Glutamatergic neuron (in vitro differentiated cells): ENCODE measurements at regions not wholly inside any gene's neighbourhood (a gene's known extent, or its start where the extent isn't known, plus 50 kb on each side); places are given as distances from the start of the nearest gene placed in this dataset.

Experiments
- DNase-seq: peaks from one replicate; pipeline ENCODE4 v3.0.0; 2022
- H3K27ac Mint-ChIP-seq: one replicate; pipeline ENCODE4 v1.8.0; 2020; ENCODE audit warnings: mild to moderate bottlenecking, mixed read lengths, inconsistent platforms; ENCODE audit not compliant: unreplicated experiment
- H3K27me3 Mint-ChIP-seq: one replicate; pipeline ENCODE4 v1.8.0; 2020; ENCODE audit warnings: mild to moderate bottlenecking, moderate library complexity, mixed read lengths, inconsistent platforms; ENCODE audit not compliant: unreplicated experiment
- H3K36me3 Mint-ChIP-seq: one replicate; pipeline ENCODE4 v1.8.0; 2020; ENCODE audit warnings: mild to moderate bottlenecking, mixed read lengths, inconsistent platforms; ENCODE audit not compliant: unreplicated experiment
- H3K4me1 Mint-ChIP-seq: one replicate; pipeline ENCODE4 v1.8.0; 2020; ENCODE audit warnings: mild to moderate bottlenecking, low read depth, mixed read lengths, inconsistent platforms; ENCODE audit not compliant: unreplicated experiment
- H3K4me3 Mint-ChIP-seq: one replicate; pipeline ENCODE4 v1.8.0; 2020; ENCODE audit warnings: mild to moderate bottlenecking, mixed read lengths, inconsistent platforms; ENCODE audit not compliant: unreplicated experiment
- H3K9me3 Mint-ChIP-seq: one replicate; pipeline ENCODE4 v1.8.0; 2020; ENCODE audit warnings: mild to moderate bottlenecking, moderate library complexity, mixed read lengths, inconsistent platforms; ENCODE audit not compliant: unreplicated experiment
- TF ChIP-seq, protein P1 (sequence below): fragments of 200-600 bp; sonication (generic); IDR thresholded peaks from one replicate; pipeline ENCODE4 v1.5.0; 2021; ENCODE audit not compliant: partially characterized antibody, unreplicated experiment

DNA sequence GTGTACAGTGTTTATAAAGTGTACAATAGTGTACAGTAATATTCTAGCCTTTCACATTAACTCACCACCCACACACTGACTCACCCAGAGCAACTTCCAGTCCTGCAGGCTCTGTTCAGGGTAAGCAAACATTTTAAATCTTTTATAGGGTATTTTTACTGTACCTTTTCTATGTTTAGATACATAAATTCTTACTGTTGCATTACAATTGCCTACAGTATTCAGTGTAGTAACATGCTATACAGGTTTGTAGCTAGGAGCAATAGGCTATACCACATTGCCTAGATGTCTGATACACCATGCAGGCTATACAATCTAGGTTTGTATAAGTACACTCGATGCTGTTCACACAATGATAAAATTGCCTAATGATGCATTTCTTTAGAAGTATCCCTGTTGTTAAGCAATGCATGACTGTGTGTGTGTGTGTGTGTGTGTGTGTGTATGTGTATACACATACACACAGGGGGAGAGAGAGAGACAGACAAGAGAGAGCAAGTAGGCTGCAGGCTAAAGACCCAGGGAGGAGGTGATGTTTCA, 72.5 kb upstream of the PRR23C start:
- DNase-seq, result no peak
- peaks cover 10% of the 10 kb centered on the region for H3K4me1 Mint-ChIP-seq
- H3K9me3 Mint-ChIP-seq, result peaks cover 2% of the 10 kb centered on the region
- peaks cover 8% of the 10 kb centered on the region for H3K27me3 Mint-ChIP-seq
- H3K4me3 Mint-ChIP-seq, result no peak overlapping the region
- no peaks in the 10 kb centered on the region for H3K36me3 Mint-ChIP-seq
- H3K27ac Mint-ChIP-seq, result no peak overlapping the region
- TF ChIP-seq, protein P1, sequence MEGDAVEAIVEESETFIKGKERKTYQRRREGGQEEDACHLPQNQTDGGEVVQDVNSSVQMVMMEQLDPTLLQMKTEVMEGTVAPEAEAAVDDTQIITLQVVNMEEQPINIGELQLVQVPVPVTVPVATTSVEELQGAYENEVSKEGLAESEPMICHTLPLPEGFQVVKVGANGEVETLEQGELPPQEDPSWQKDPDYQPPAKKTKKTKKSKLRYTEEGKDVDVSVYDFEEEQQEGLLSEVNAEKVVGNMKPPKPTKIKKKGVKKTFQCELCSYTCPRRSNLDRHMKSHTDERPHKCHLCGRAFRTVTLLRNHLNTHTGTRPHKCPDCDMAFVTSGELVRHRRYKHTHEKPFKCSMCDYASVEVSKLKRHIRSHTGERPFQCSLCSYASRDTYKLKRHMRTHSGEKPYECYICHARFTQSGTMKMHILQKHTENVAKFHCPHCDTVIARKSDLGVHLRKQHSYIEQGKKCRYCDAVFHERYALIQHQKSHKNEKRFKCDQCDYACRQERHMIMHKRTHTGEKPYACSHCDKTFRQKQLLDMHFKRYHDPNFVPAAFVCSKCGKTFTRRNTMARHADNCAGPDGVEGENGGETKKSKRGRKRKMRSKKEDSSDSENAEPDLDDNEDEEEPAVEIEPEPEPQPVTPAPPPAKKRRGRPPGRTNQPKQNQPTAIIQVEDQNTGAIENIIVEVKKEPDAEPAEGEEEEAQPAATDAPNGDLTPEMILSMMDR, result no peak

DNA sequence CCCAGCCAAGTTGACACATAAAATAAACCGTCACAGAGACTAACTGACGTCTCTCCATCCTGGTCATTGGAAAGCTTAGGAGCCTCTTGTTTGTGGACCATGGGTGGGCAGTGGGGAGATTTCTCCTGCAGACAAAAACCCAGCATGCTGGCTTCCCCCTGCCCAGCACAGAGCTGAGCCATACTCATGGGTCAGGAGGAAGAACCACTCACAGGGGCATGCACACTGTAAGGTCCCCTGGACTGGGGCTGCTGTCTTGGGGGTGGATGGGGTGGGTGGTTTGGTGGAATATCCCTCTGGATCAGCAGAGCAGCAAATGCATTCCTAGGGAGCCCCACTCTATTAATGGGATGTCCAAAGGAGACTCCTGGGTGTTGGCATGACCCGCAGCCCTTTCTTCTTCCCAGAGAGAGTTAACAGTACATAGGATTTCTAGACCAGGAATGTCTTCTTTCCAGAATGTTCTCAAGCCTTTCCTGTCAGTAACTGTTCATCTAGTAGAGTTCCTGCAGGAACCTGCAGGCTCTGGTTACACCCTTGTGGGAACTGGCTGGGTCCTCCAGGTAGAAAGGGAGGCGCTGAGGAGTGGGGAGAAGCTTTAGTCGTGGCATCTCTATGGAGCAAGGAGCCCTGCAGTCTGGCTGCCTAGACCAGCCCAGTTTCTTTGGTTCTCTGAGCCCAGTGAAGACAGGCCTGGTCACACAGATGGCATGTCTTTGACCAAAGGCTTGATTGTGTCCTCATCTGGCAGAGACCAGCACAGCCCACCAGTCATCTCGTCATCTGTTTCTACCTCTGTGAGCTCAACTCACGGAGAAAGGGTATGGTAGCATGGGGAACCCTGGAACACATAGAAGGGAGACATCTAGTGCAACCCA, 73.4 kb upstream of the PRR23C start:
- Mint-ChIP-seq H3K27ac (no peak overlapping the region), H3K27me3 (peaks cover 8% of the 10 kb centered on the region)

DNA sequence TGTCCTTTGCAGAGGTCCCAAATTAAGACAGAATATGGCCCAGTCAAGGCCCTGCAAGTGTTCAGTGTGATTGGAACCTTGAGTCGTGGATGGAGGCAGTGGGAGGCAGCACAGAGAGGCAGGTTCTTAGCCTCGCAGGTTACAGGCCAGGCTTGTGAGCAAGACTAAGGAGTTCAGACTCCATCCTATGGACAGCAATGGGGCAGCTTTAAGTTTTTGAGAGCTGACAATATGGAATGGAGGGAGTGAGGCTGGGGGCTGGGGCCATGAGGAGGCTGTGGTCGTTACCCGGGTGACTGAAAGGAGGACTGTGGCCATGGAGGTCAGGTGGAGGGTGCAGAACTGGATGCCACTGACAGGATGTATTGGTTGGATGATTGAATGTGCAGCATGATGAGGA, 74.1 kb upstream of the PRR23C start:
- peaks cover 8% of the 10 kb centered on the region for H3K27me3 Mint-ChIP-seq
- H3K27ac Mint-ChIP-seq, result no peak overlapping the region
- H3K4me1 Mint-ChIP-seq, result peaks cover 11% of the 10 kb centered on the region
- TF ChIP-seq, protein P1, result no peak
- peaks cover 2% of the 10 kb centered on the region for H3K9me3 Mint-ChIP-seq
- no peak for DNase-seq
- no peaks in the 10 kb centered on the region for H3K36me3 Mint-ChIP-seq
- no peak overlapping the region for H3K4me3 Mint-ChIP-seq

More for the DNA sequence above, 73.4 kb upstream of the PRR23C start:
- H3K4me1 Mint-ChIP-seq, result peaks cover 11% of the 10 kb centered on the region
- no peak overlapping the region for H3K4me3 Mint-ChIP-seq
- H3K36me3 Mint-ChIP-seq, result no peaks in the 10 kb centered on the region
- H3K9me3 Mint-ChIP-seq, result peaks cover 2% of the 10 kb centered on the region
- no peak for DNase-seq
- TF ChIP-seq, protein P1, result no peak

DNA sequence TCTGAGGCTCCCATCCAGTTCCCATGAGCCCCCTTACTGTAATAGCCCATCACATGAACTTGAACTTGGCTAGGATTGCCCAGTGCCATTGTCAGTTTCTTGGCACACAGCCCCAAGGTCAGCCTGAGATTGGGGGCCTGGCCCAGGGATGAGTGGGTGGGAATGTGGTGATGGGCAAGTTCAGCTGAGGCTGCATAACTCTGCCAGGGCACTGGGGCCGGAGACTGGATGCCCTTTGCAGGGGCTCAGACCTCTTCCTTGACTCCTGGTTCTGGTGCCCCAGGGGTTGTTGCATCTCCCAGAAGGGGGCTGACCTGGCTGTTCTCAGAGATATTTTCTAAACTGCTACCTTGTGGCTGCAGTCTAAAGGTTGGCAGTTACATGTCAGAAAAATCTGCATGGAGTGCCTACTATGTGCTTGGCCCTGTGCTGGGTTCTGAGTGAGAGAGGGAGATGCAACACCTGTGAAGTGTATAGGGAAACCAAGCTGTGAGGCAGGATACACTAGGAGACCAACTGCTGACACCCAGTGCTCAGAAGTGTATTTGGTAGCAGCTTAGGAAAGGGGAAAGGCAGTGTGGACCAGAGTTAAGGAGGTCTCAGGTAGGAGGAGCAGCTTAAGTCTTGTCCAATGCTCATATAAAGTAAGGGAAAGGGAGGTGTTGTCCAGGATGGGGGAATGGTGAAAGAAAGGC, 74.8 kb upstream of the PRR23C start:
- peaks cover 7% of the 10 kb centered on the region for H3K27me3 Mint-ChIP-seq
- H3K27ac Mint-ChIP-seq, result no peak overlapping the region
- no peaks in the 10 kb centered on the region for H3K36me3 Mint-ChIP-seq
- peaks cover 2% of the 10 kb centered on the region for H3K9me3 Mint-ChIP-seq
- no peak for DNase-seq
- H3K4me3 Mint-ChIP-seq, result no peak overlapping the region
- TF ChIP-seq, protein P1, result no peak
- H3K4me1 Mint-ChIP-seq, result peaks cover 11% of the 10 kb centered on the region
